Non-pigmented ciliary epithelial cell (primary cell): ENCODE measurements at regions not wholly inside any gene's neighbourhood (a gene's known extent, or its start where the extent isn't known, plus 50 kb on each side); places are given as distances from the start of the nearest gene placed in this dataset.
"Not testable (repeated sequence)": the region's sequence is repeated elsewhere in the genome, so short reads cannot be mapped to it uniquely, and the experiment has no call there.

Experiments used
- DNase-seq: peaks from one replicate; pipeline ENCODE4 v3.0.0-alpha.2; 2010; ENCODE audit warnings: low read depth

- no peak for DNase-seq
Measured at GRCh38 chr12:4822572-4822971, 87.1 kb upstream of the KCNA1 start.

DNA sequence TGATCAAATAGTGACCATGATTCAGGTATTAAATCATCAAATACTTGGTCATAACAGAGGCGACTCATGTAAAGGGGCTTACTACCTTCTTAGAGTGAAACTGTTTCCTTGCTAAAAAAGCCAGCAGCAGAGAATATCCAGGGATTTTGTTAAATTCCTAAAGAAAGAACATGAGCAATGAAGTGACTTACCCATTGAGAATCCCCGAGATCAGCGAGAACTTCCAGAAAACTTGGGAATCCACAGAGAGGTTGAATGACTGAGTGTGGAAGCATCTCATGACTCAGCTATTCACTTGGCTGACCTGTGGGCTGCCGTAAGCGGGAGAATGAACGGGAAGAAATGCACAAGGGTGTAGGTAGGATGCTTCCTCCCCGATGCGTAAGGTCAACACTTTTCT, 85.3 kb upstream of the KCNA1 start:
- peak; percentile 69 for DNase-seq

GRCh38 chr12:4825011-4825858, 84.5 kb upstream of the KCNA1 start:
- peak; percentile 11 for DNase-seq

DNA sequence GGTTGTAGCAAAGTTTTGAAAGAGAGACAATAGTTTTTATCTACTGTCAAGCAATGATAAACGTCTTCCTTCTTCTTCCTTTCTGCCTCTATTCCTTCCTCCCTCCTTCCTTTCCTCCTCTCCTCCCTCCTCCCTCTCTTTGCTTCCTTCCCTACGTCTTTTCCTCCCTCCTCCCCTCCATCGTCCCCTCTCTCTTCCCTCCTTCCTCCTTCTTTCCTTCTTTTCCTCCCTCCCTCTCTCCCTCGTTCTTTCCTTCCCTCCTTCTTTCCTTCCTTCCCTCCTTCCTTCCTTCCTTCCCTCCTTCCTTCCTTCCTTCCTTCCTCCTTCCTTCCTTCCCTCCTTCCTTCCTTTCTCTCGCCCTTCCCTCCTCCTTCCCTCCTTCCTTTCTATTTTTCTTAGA, 82.8 kb upstream of the KCNA1 start:
- DNase-seq, result no peak

GRCh38 chr12:4828176-4828575, 81.5 kb upstream of the KCNA1 start:
- DNase-seq, result no peak

DNA sequence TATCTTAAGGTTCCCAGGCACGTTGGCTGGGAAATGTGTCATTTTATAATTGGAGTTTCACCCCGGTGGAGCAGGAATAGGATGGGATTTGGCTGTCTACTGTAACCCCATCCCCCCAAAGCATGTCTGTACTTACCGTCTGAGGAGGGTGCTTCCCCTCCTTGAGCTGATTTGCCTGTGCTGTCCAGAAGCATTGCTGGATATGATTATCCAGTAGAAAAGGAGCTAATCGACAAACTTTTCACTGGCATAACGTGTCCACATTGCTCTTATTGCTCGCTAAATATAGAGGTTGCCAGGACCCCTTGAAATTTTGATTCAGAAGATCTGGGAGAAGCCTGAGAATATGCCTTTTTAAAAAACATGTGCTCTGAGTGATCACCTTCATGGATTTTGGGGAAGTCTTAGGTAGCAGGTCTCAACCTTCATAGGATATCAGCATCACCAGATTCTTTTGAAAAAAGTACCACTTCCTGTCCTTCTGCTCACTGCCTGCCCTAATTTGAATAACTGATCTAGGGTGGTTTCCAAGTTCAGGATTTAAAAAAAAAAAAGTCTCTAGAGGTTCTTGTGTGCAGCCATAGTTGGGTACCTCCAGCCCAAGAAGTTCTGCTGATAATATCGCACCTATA, 80.4 kb upstream of the KCNA1 start:
- no peak for DNase-seq

GRCh38 chr12:4829793-4830162, 79.9 kb upstream of the KCNA1 start:
- DNase-seq, result no peak

GRCh38 chr12:4830556-4831210, 79.0 kb upstream of the KCNA1 start:
- no peak for DNase-seq

DNA sequence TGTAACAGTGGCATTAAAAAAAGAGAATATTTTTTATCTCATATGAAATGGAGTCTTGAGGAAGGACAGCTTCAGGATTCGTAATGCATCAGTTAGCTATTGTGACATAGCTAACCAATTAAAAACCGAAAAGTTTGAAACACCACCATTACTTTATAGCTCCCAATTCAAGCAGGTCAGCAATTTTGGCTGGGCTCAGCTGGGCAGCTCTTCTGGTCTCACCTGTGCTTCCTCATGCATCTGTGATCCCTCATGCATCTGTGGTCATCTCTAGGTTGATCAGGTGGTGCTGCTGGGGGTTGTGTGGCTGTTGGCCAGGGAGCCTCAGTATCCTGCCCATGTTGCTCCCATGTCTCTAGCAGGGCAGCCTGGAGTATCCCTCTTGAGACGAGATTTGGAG, 76.7 kb upstream of the KCNA1 start:
- no peak for DNase-seq

DNA sequence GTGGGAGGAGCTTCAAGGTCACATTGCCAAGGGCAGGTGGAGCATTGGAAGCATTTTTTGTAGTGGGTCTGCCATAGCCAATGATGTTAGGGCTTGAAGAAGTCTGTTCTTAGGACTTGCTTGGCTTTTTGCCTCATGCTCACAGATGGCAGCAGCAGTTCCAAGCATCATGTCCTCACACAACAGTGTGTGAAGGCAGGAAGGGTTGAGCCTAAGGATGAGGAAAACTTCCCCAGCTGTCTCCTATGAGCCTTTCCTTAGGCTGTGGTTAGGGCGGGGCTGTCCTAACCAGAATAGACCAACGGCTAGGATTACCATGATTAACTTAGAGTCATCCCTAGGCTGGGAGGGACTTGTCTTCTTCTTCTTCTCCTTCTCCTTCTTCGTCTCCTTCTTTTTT, 76.2 kb upstream of the KCNA1 start:
- DNase-seq, result no peak

GRCh38 chr12:4842401-4842800, 67.3 kb upstream of the KCNA1 start:
- not testable (repeated sequence) for DNase-seq

DNA sequence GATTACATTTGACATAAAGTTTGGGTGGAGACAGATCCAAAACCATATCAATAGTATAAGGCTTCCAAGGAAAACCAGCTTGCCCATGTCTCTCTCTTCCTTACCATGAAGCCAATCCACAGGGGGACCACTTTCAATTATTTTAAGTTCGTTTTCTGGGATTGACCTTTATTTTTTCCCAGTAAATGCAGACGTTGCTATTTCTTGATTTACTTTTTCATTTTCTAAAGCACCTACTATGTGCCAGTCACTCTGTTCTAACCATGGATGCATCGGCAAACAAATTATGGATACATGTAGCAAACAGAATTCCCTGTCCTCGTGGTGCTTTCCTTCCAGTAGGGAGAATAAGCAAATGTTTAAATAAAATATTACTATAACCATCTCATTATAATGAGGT, 65.8 kb upstream of the KCNA1 start:
- no peak for DNase-seq

- DNase-seq, result no peak
Measured at GRCh38 chr12:4847713-4848112, 62.0 kb upstream of the KCNA1 start.

DNA sequence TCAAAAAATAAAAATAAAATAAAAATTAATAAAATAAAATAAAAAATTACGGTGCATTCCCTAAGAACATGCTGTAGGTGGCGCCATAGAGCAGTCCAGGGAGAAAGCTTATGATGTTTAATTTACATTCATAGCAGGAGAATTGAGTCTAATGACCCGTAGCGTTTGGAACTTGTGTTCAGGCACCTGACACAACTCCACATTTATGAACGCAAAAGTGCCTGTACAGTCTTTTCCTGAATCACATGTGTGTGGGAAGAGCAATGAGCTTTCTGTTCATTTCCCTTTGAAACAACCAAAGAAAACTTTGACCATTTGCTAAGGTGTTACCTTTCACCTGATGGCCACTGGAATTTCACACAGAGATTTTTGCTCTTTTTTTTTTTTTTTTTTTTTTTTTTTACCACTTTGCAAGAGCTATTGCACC, 60.6 kb upstream of the KCNA1 start:
- DNase-seq, result no peak

DNA sequence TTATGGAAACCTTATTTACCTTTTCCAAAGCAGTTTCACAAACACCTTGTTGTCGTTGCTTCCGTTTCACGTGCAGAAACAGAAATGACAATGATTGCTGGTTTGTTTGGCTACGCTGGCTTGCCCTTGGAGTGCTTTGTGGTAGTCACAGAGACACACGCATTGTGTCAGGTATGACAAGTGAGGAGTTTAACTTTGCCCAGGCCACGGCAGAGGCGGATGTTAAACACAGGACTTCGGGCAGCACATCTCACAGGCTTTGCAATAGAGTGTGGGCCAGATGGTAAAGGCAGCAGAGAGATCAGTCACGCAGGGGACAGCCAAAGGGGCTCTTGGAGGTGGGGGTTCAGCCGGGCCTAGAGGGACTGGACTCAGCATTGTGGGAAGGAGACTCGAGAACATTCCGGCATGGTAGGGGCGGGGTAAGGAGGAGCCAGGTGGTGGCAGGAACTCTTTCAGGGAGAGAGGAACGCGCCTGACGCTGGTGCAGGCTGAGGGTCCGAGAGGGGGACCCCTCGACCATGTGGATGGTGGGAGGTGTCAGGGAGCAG, 59.8 kb upstream of the KCNA1 start:
- DNase-seq, result no peak

- no peak for DNase-seq
Measured at GRCh38 chr12:4850857-4851380, 58.8 kb upstream of the KCNA1 start.

DNA sequence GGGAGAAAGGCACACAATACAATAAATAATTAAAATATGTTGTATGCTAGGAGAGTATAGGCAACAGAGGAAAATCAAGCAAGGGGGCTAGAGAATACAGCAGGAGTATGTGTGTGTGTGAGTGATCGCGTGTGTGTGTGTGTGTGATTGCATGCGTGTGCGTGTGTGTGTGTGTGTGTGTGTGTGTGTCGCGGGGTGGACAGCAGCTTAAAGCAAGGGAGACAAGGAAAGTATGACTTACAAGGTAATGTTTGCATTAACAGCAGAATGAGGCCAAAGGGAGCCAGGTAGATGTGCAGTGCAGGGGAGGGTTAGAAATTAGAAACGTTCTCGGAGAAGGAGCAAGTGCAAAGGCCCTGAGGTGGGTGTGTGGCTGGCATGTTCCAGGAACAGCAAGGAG, 57.4 kb upstream of the KCNA1 start:
- no peak for DNase-seq

- DNase-seq, result no peak
Measured at GRCh38 chr12:4852911-4853310, 56.8 kb upstream of the KCNA1 start.

GRCh38 chr12:4855121-4855924, 54.4 kb upstream of the KCNA1 start:
- DNase-seq, result peak; percentile 38

DNA sequence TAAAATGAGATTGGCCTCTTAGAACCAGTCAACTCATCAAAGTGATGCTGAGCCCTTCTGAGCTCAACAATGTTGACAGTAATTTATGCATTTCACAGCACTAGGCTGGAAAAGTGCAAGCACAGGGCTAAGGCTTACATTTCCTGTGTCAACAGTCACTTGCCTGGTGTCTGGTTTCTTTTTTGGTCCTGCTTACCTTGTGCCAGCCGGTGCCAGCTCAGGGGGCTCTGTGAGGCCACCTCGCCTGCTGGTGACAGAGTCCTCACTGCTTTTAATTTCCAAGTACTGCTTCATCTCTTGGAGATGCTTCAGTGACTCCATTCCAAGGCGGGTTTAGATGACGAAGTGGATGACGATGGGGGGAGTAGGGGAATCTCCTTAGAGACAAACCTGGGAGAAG, 53.1 kb upstream of the KCNA1 start:
- no peak for DNase-seq

- DNase-seq, result peak; percentile 18
Measured at GRCh38 chr12:4857472-4858291, 52.0 kb upstream of the KCNA1 start.
